Lower leg skin (tissue), 4 donors: ENCODE measurements at regions not wholly inside any gene's neighbourhood (a gene's known extent, or its start where the extent isn't known, plus 50 kb on each side); places are given as distances from the start of the nearest gene placed in this dataset.

Experiments used
- DNase-seq, 2 donors: peaks; one replicate each; pipeline ENCODE4 v3.0.0-alpha.2; 2019; ENCODE audit warnings: low spot score in 2 of 2
- H3K4me3 ChIP-seq: fragments of 200-600 bp; sonication (generic); 2 replicates; pipeline ENCODE4 v1.5.1; 2017; ENCODE audit warnings: mild to moderate bottlenecking, low read depth; ENCODE audit not compliant: poor library complexity, severe bottlenecking
- CTCF ChIP-seq, 3 donors: fragments of 450-650 bp; IDR thresholded peaks; one replicate each; pipeline ENCODE4 v1.5.1; 2016; ENCODE audit warnings: antibody characterized with exemption in 3 of 3, mild to moderate bottlenecking in 3 of 3, moderate library complexity in 2 of 3
- POLR2A ChIP-seq, 2 donors: fragments of 450-650 bp; IDR thresholded peaks; one replicate each; pipeline ENCODE4 v1.6.1; 2016 to 2017; ENCODE audit warnings: antibody characterized with exemption in 2 of 2, mild to moderate bottlenecking in 1 of 2, moderate library complexity in 1 of 2
- WGBS, 2 donors: methylation state at CpG; one replicate each; pipeline ENCODE4 v1.1.5; 2018; 5-methylcytosine and 5-hydroxymethylcytosine counted together
- intact Hi-C: fragments of 100-400 bp; cut with DNase I; formaldehyde crosslinking; loops from one replicate; pipeline ENCODE4 v1.15.0; 2023; ENCODE audit warnings: low total_unique reads

- no peak for TF ChIP-seq CTCF (IDR thresholded peaks at IDR 0.05)
- H3K4me3 ChIP-seq = no peak overlapping the region
- DNase-seq = no peak
- WGBS, 2 donors = 86 to 92% methylated on average over 5 of the region's 5 CpGs
- intact Hi-C loops = no loop called here
Measured at GRCh38 chr18:40032076-40032475, 1923.0 kb upstream of the PIK3C3 start.

GRCh38 chr18:40031435-40031834 lies 1923.6 kb upstream of the PIK3C3 start:
- no peak for DNase-seq
- 52 to 80% methylated on average over 1 of the region's 1 CpG for WGBS, 2 donors
- TF ChIP-seq POLR2A (IDR thresholded peaks at IDR 0.05) = no peak
- TF ChIP-seq CTCF (IDR thresholded peaks at IDR 0.05) = no peak
- intact Hi-C loops = no loop called here
- no peak overlapping the region for H3K4me3 ChIP-seq

- 85 to 87% methylated on average over 2 of the region's 2 CpGs for WGBS, 2 donors
- TF ChIP-seq CTCF (IDR thresholded peaks at IDR 0.05) (no peak), POLR2A (IDR thresholded peaks at IDR 0.05) (no peak)
- H3K4me3 ChIP-seq = no peak overlapping the region
- intact Hi-C loops = no loop called here
- DNase-seq = no peak
Measured at GRCh38 chr18:40019797-40020392, 1935.1 kb upstream of the PIK3C3 start.

- DNase-seq = no peak
- intact Hi-C loops = no loop called here
- WGBS, 2 donors = 67 to 74% methylated on average over 6 of the region's 6 CpGs
- no peak overlapping the region for H3K4me3 ChIP-seq
- TF ChIP-seq CTCF (IDR thresholded peaks at IDR 0.05) (no peak), POLR2A (IDR thresholded peaks at IDR 0.05) (no peak)
Measured at GRCh38 chr18:40018266-40018665, 1936.8 kb upstream of the PIK3C3 start.

GRCh38 chr18:40017021-40017420 lies 1938.0 kb upstream of the PIK3C3 start:
- intact Hi-C loops = no loop called here
- TF ChIP-seq CTCF (IDR thresholded peaks at IDR 0.05) (no peak), POLR2A (IDR thresholded peaks at IDR 0.05) (no peak)
- WGBS, 2 donors = 79 to 80% methylated on average over 6 of the region's 6 CpGs
- no peak overlapping the region for H3K4me3 ChIP-seq
- no peak for DNase-seq

- H3K4me3 ChIP-seq = no peak overlapping the region
- no peak for DNase-seq
- intact Hi-C loops = no loop called here
- TF ChIP-seq CTCF (IDR thresholded peaks at IDR 0.05) (no peak), POLR2A (IDR thresholded peaks at IDR 0.05) (no peak)
- WGBS, 2 donors = 83 to 93% methylated on average over 1 of the region's 1 CpG
Measured at GRCh38 chr18:40016405-40016804, 1938.6 kb upstream of the PIK3C3 start.
